SK-N-MC (cell line): ENCODE measurements at regions not wholly inside any gene's neighbourhood (a gene's known extent, or its start where the extent isn't known, plus 50 kb on each side); places are given as distances from the start of the nearest gene placed in this dataset.

Source experiments
- EZH2 ChIP-seq: fragments of 200-600 bp; sonication (generic); IDR thresholded peaks from one replicate; pipeline ENCODE4 v1.6.1; 2017; ENCODE audit warnings: antibody characterized with exemption
- POLR2AphosphoS5 ChIP-seq: IDR thresholded peaks from 2 replicates; pipeline ENCODE4 v1.6.1; 2012; ENCODE audit warnings: mild to moderate bottlenecking, low read depth, low read length, borderline replicate concordance

DNA sequence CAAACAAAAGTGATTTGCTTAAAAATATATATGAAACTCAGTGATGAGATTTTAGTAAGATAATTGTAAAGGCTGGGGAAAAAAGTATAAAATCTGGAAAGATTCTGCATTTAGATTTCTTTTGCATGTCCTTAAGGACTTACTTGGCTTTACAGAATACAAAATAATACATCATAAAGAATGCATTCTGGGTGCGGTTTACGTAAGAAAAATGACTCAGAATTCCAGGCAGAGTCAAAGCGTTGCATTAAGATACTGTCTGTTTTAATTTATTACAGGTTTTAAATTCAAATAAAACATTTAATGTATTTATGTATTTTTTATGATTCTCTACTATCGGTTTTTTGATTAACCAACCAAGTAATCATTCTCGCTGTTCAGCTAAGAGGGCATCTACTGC, 178.0 kb downstream of the SH3BP4 start:
- no peak for TF ChIP-seq EZH2
- TF ChIP-seq POLR2AphosphoS5 = no peak
